WI38 (cell line): ENCODE measurements at regions not wholly inside any gene's neighbourhood (a gene's known extent, or its start where the extent isn't known, plus 50 kb on each side); places are given as distances from the start of the nearest gene placed in this dataset.

Experiments used
- H3K4me3 ChIP-seq: 2 replicates; pipeline ENCODE4 v1.5.1; 2011; ENCODE audit warnings: low read depth, mild to moderate bottlenecking, control low read depth, low read length
- CTCF ChIP-seq: IDR thresholded peaks from 2 replicates; pipeline ENCODE4 v1.5.1; 2012; ENCODE audit warnings: low read depth, mild to moderate bottlenecking, control low read depth, low read length

GRCh38 chr18:40494603-40495002, 1460.4 kb upstream of the PIK3C3 start:
- H3K4me3 ChIP-seq, result no peak overlapping the region

DNA sequence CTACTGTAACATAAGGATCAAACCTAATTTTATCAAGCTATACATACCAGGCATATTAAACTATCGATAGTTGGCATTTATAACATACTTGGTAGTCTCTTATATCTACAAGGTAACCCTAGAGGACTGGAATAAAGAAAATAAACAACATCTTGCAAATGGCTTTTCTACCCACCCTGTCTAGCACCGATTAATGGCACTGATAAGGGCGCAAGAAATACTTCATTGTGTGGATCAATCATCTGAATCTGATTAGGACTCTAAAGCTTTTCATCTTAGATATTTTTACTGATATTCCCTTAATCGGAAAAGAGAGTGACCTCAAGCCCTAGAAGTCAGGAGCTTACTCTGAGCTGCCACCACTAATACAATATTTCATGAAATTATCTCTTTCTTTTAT, 1461.7 kb upstream of the PIK3C3 start:
- no peak overlapping the region for H3K4me3 ChIP-seq
- TF ChIP-seq CTCF, result no peak

More at GRCh38 chr18:40494603-40495002, 1460.4 kb upstream of the PIK3C3 start:
- TF ChIP-seq CTCF, result no peak

DNA sequence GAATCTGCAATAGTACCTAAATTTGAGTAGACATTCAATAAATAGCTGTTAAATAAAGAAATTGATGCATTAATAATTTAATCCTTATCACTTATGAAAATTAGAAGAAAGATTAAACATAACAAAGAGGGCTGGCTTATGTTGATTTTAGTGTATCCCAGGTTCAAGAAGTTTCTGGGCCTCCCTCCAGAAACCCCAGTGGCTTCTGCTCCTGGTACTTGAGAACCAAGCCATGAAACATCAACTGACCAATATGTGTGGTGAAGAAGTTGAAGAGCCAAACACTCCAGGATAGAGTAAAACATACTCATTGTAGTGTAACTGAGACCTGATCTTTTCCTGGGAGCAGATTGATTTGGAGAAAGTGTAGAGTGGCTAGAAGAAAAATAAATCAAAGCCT, 1465.7 kb upstream of the PIK3C3 start:
- no peak overlapping the region for H3K4me3 ChIP-seq
- no peak for TF ChIP-seq CTCF

DNA sequence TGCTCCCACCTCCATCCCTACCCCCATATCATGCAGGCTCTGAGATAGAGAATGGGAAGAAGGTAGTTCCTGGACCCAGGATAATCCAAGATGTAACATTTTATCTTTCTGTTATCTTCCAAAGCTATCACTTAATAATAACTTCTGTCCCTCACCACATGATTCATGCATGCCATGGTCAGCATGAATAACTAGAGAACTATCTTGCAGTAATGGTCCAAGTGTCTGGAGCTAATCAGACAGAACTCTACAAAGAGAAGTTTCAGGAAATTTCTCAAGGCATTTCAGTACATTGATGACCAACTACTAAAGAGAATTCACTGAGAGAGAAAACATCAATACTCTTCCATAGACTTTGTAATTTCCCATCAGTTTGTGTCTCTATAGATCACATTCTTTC, 1469.7 kb upstream of the PIK3C3 start:
- H3K4me3 ChIP-seq, result no peak overlapping the region
- TF ChIP-seq CTCF, result no peak

DNA sequence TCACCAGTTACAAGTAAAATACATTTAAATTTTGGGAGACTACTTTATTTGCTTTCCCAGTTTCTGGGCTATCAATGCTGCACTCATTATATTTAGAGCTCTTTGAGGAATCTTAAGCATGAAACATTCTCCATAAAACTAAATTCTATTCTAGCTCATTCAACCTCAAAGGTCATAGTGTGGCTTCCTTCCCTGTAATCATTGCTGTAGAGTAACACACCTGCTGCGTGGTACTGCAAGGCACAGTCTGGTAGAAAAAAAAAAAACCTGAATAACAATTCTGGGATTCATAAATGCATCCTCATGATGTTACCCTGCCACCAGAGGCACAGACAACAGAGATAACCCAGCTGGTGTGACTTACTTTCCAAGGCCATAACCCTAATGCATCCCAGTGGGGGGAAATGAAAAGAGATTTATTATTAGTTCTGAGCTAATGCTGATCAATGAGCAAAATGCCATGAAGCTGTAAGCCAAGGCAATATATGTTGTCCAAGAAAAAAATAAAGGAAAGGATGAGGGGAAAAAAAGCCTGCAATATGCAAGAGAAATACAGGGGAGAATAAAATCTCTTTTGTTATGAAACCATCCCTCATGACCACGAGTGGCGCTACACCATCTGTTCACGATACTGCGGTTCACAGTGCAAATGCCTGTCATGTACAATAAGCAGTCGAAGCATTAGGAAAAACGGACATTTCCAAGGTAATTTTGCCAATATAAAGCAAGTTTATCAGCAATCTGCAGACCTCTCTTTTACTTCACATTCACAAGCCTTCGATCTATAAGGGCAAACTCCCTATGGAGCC, 1481.6 kb upstream of the PIK3C3 start:
- no peak overlapping the region for H3K4me3 ChIP-seq
- TF ChIP-seq CTCF, result no peak

GRCh38 chr18:40470723-40471122, 1484.3 kb upstream of the PIK3C3 start:
- no peak for TF ChIP-seq CTCF
- no peak overlapping the region for H3K4me3 ChIP-seq

DNA sequence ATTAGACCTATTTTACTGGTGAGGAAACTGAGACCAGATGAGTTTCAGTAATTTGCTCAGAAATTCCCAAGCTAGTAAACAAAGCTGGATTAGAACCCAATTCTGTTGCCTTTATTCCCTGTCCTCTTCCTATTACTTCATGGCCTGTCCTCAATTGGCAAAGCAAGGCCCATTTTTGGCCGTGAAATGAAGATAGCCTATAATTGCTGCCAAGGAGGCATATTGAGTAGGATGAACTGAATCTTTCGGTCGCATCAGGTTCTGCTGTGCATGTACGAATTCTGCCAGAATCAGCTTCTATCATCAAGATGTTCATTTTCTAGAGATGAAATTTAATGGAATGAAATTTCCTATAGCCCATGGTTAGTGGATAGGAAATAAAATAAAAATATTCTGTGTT, 1485.2 kb upstream of the PIK3C3 start:
- no peak overlapping the region for H3K4me3 ChIP-seq
- no peak for TF ChIP-seq CTCF
